Activated CD8-positive, alpha-beta memory T cell treated with anti-CD3 and anti-CD28 coated beads, Interleukin-2, amount 10 ng/mL, durations not matched to agents 7 days and 5 days (primary cell): ENCODE measurements at regions not wholly inside any gene's neighbourhood (a gene's known extent, or its start where the extent isn't known, plus 50 kb on each side); places are given as distances from the start of the nearest gene placed in this dataset.
"Not testable (repeated sequence)": the region's sequence is repeated elsewhere in the genome, so short reads cannot be mapped to it uniquely, and the experiment has no call there.

Source experiments
- ATAC-seq: fragments of 150-1000 bp; cut with Tn5 transposase; one replicate; pipeline ENCODE4 v1.10.0; 2021; ENCODE audit warnings: moderate library complexity
- CTCF ChIA-PET: fragments of 350-600 bp; sonication (Branson Sonifier 250); formaldehyde crosslinking; loops from one replicate; lab custom pipeline; 2021; ENCODE audit warnings: antibody characterized with exemption; lab: Charles Lee
- DNase-seq: peaks from one replicate; pipeline ENCODE4 v3.0.0-alpha.2; 2020
- H3K27ac Mint-ChIP-seq: one replicate; pipeline ENCODE4 v1.8.0; 2021; ENCODE audit warnings: mild to moderate bottlenecking, mixed read lengths
- H3K27me3 Mint-ChIP-seq: one replicate; pipeline ENCODE4 v1.8.0; 2021; ENCODE audit warnings: mixed read lengths
- H3K36me3 Mint-ChIP-seq: one replicate; pipeline ENCODE4 v1.8.0; 2021; ENCODE audit warnings: mild to moderate bottlenecking, mixed read lengths
- H3K4me1 Mint-ChIP-seq: one replicate; pipeline ENCODE4 v1.8.0; 2021; ENCODE audit warnings: mixed read lengths
- H3K4me3 Mint-ChIP-seq: one replicate; pipeline ENCODE4 v1.8.0; 2021; ENCODE audit warnings: mild to moderate bottlenecking, moderate library complexity, mixed read lengths
- H3K9me3 Mint-ChIP-seq: one replicate; pipeline ENCODE4 v1.8.0; 2022; ENCODE audit warnings: low read depth, mixed read lengths

DNA sequence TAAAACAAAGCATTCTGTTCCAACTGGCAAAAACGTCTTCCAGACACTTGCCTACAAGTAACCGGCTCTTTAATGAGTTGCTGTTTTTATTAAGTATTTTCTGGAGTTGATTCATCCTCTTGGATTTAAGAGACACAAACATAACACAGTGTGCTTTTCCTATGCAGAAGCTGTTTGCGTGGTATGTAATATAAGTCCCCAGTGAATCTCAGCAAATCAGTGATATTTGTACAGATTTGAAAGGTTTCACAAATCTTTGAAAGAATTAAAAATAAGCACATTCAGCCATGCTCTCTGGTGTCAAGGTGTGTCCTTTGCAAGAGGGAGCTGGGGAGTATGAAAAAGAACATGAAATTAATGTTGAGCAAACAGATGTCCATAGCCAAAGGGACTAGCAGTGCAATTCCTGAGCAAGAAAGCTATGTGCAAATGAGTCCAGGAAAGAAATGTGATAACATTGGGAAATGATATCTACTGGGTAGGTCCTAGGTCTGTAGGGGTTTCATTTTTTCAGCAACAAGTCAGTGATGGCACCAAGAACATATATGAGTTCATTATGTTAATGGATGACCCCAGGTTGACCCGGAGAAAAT, 170.1 kb upstream of the PHACTR1 start:
- H3K4me3 Mint-ChIP-seq, result no peak overlapping the region
- no peak overlapping the region for H3K27ac Mint-ChIP-seq
- no peaks in the 10 kb centered on the region for H3K9me3 Mint-ChIP-seq
- DNase-seq, result no peak
- H3K36me3 Mint-ChIP-seq, result no peaks in the 10 kb centered on the region
- no peaks in the 10 kb centered on the region for H3K4me1 Mint-ChIP-seq
- ATAC-seq, result no peak
- CTCF ChIA-PET, result interaction anchor here (1.1 kb wide), 1 partner anchor 34 kb away, joined by 3 read pairs; no protein-coding TSS in a partner anchor
- no peaks in the 10 kb centered on the region for H3K27me3 Mint-ChIP-seq

- no peaks in the 10 kb centered on the region for H3K36me3 Mint-ChIP-seq
- H3K4me3 Mint-ChIP-seq, result no peak overlapping the region
- no peak for ATAC-seq
- H3K27me3 Mint-ChIP-seq, result no peaks in the 10 kb centered on the region
- CTCF ChIA-PET, result no interaction called here
- H3K9me3 Mint-ChIP-seq, result no peaks in the 10 kb centered on the region
- no peak for DNase-seq
- H3K4me1 Mint-ChIP-seq, result no peaks in the 10 kb centered on the region
- H3K27ac Mint-ChIP-seq, result no peak overlapping the region
Measured at GRCh38 chr6:12548526-12548925, 168.0 kb upstream of the PHACTR1 start.

DNA sequence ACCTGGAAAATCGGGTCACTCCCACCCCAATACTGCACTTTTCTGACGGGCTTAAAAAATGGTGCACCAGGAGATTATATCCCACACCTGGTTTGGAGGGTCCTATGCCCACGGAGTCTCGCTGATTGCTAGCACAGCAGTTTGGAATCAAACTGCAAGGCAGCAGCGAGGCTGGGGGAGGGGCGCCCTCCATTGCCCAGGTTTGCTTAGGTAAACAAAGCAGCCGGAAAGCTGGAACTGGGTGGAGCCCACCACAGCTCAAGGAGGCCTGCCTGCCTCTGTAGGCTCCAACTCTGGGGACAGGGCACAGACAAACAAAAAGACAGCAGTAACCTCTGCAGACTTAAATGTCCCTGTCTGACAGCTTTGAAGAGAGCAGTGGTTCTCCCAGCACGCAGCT, 167.1 kb upstream of the PHACTR1 start:
- H3K9me3 Mint-ChIP-seq, H3K4me3 Mint-ChIP-seq, DNase-seq, CTCF ChIA-PET, H3K4me1 Mint-ChIP-seq, H3K36me3 Mint-ChIP-seq, ATAC-seq, H3K27me3 Mint-ChIP-seq, H3K27ac Mint-ChIP-seq: not testable (repeated sequence)

DNA sequence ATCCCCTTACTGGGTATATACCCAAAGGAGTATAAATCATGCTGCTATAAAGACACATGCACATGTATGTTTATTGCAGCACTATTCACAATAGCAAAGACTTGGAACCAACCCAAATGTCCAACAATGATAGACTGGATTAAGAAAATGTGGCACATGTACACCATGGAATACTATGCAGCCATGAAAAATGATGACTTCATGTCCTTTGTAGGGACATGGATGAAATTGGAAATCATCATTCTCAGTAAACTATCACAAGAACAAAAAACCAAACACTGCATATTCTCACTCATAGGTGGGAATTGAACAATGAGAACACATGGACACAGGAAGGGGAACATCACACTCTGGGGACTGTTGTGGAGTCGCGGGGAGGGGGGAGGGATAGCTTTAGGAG, 161.7 kb upstream of the PHACTR1 start:
- ATAC-seq, DNase-seq, CTCF ChIA-PET, H3K27me3 Mint-ChIP-seq, H3K4me3 Mint-ChIP-seq, H3K27ac Mint-ChIP-seq, H3K36me3 Mint-ChIP-seq, H3K4me1 Mint-ChIP-seq, H3K9me3 Mint-ChIP-seq: not testable (repeated sequence)

DNA sequence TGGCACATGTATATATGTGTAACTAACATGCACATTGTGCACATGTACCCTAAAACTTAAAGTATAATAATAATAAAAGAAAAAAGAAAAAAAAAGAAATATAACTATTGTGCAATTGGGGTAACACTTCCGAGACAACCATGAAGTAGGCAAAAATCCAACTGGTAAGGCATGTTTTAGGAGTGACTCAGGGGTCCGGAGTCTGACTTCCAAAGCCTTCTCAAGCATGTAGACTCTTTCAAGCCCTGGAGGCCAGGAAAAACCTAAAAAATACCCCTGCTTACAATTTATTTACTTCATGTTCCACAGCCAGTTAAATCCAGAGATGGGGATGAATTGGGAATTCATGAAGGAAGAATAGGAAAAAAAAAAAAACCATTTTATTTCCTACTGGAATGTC, 161.3 kb upstream of the PHACTR1 start:
- H3K9me3 Mint-ChIP-seq, result no peaks in the 10 kb centered on the region
- CTCF ChIA-PET, result no interaction called here
- no peak for DNase-seq
- H3K4me1 Mint-ChIP-seq, result no peaks in the 10 kb centered on the region
- H3K27ac Mint-ChIP-seq, result no peak overlapping the region
- no peak overlapping the region for H3K4me3 Mint-ChIP-seq
- no peaks in the 10 kb centered on the region for H3K36me3 Mint-ChIP-seq
- no peak for ATAC-seq
- H3K27me3 Mint-ChIP-seq, result no peaks in the 10 kb centered on the region

- Mint-ChIP-seq H3K27ac (no peak overlapping the region), H3K27me3 (no peaks in the 10 kb centered on the region), H3K36me3 (no peaks in the 10 kb centered on the region), H3K4me3 (no peak overlapping the region), H3K9me3 (no peaks in the 10 kb centered on the region), H3K4me1 (no peaks in the 10 kb centered on the region)
- CTCF ChIA-PET, result no interaction called here
- ATAC-seq, result no peak
- DNase-seq, result no peak
Measured at GRCh38 chr6:12555781-12556180, 160.8 kb upstream of the PHACTR1 start.

- ATAC-seq, result no peak
- Mint-ChIP-seq H3K9me3 (no peaks in the 10 kb centered on the region), H3K36me3 (no peaks in the 10 kb centered on the region)
Measured at GRCh38 chr6:12557765-12558164, 158.8 kb upstream of the PHACTR1 start.

DNA sequence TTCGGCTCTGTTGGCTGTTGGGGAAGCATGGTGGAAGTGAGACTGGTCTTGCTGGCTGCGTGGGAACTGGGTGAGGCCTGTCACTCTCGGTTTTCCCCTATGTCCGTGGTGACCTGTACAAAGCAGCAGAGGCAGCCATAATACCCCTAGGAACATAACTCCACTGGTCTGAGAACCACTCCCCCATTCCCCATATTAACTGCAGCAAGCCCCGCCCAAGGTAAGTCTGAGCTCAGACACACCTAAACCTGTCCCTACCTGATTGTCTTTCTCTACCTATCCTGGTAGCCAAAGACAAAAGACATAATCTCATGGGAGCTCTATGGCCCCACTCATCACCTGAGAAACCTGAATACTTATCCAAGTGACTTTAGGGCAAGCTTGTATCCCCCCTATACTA, 156.3 kb upstream of the PHACTR1 start:
- no peak for ATAC-seq
- no peaks in the 10 kb centered on the region for H3K36me3 Mint-ChIP-seq
- no peak overlapping the region for H3K4me3 Mint-ChIP-seq
- H3K4me1 Mint-ChIP-seq, result no peaks in the 10 kb centered on the region
- H3K27me3 Mint-ChIP-seq, result no peaks in the 10 kb centered on the region
- CTCF ChIA-PET, result no interaction called here
- H3K9me3 Mint-ChIP-seq, result no peaks in the 10 kb centered on the region
- no peak for DNase-seq
- no peak overlapping the region for H3K27ac Mint-ChIP-seq

More at GRCh38 chr6:12557765-12558164, 158.8 kb upstream of the PHACTR1 start:
- no peak for DNase-seq
- H3K27me3 Mint-ChIP-seq, result no peaks in the 10 kb centered on the region
- no peaks in the 10 kb centered on the region for H3K4me1 Mint-ChIP-seq
- H3K27ac Mint-ChIP-seq, result no peak overlapping the region
- CTCF ChIA-PET, result no interaction called here
- no peak overlapping the region for H3K4me3 Mint-ChIP-seq

- CTCF ChIA-PET, result no interaction called here
- no peak overlapping the region for H3K27ac Mint-ChIP-seq
- DNase-seq (no peak), ATAC-seq (no peak)
- no peak overlapping the region for H3K4me3 Mint-ChIP-seq
- H3K9me3 Mint-ChIP-seq, result no peaks in the 10 kb centered on the region
- H3K27me3 Mint-ChIP-seq, result no peaks in the 10 kb centered on the region
- no peaks in the 10 kb centered on the region for H3K4me1 Mint-ChIP-seq
- no peaks in the 10 kb centered on the region for H3K36me3 Mint-ChIP-seq
Measured at GRCh38 chr6:12566618-12567123, 149.9 kb upstream of the PHACTR1 start.

GRCh38 chr6:12567682-12568081, 148.9 kb upstream of the PHACTR1 start:
- CTCF ChIA-PET, result no interaction called here
- no peak for DNase-seq
- Mint-ChIP-seq H3K4me3 (no peak overlapping the region), H3K9me3 (no peaks in the 10 kb centered on the region), H3K4me1 (no peaks in the 10 kb centered on the region), H3K36me3 (no peaks in the 10 kb centered on the region), H3K27ac (no peak overlapping the region), H3K27me3 (no peaks in the 10 kb centered on the region)
- ATAC-seq, result no peak

- H3K4me3 Mint-ChIP-seq, result no peak overlapping the region
- DNase-seq (no peak), ATAC-seq (no peak)
- no peak overlapping the region for H3K27ac Mint-ChIP-seq
- H3K36me3 Mint-ChIP-seq, result no peaks in the 10 kb centered on the region
- H3K4me1 Mint-ChIP-seq, result no peaks in the 10 kb centered on the region
- H3K27me3 Mint-ChIP-seq, result no peaks in the 10 kb centered on the region
- CTCF ChIA-PET, result no interaction called here
- H3K9me3 Mint-ChIP-seq, result no peaks in the 10 kb centered on the region
Measured at GRCh38 chr6:12569646-12570045, 146.9 kb upstream of the PHACTR1 start.

- ATAC-seq (no peak), DNase-seq (no peak)
- Mint-ChIP-seq H3K36me3 (no peaks in the 10 kb centered on the region), H3K4me1 (no peaks in the 10 kb centered on the region), H3K27me3 (no peaks in the 10 kb centered on the region), H3K4me3 (no peak overlapping the region), H3K27ac (no peak overlapping the region), H3K9me3 (no peaks in the 10 kb centered on the region)
- CTCF ChIA-PET, result no interaction called here
Measured at GRCh38 chr6:12570461-12571030, 146.0 kb upstream of the PHACTR1 start.

DNA sequence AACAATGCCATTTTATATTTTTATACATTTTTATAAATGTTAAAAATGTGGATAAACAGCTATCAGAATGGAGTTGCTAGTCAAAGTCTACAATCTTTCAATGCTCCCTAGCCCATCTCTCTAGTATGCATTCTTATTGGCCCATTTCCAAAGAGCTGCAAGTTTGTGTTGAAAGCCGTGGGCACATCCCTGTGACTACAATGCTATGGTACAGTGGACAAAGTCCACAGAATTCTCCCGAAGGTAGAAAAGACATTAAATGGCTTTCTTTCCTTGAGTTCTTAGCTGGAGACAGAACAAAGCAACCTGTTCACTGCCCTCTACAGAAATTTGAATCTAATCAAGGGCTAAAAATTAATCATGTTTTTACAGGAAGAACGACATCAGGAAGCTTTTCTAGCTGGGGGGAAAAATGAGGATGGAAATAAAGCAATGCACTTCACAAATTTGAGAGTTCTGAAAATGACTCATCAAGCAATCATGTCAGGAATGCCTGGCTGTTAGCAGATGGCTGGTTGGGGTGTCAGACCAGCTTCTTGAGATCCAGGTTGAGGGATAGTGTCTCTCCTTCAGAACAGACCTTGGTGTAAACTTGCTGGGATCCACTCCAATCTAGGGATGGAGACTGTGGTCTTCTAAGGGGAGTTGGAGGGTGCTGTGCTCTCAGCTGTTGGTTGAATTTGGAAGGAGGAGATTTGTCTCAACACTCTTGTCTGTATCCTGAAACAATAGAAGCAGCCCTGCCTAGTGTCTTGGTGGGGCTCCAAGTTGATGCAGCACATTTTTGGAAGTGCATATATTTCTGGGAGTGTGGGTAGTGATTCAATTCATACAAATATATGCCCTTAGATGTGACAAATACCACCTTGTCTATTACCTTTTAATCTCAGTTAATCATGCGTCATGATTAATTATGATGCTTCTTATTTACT, 143.4 kb upstream of the PHACTR1 start:
- Mint-ChIP-seq H3K36me3 (no peaks in the 10 kb centered on the region), H3K27ac (no peak overlapping the region), H3K4me3 (no peak overlapping the region), H3K27me3 (no peaks in the 10 kb centered on the region), H3K4me1 (no peaks in the 10 kb centered on the region), H3K9me3 (no peaks in the 10 kb centered on the region)
- no peak for ATAC-seq
- DNase-seq, result no peak
- CTCF ChIA-PET, result no interaction called here

DNA sequence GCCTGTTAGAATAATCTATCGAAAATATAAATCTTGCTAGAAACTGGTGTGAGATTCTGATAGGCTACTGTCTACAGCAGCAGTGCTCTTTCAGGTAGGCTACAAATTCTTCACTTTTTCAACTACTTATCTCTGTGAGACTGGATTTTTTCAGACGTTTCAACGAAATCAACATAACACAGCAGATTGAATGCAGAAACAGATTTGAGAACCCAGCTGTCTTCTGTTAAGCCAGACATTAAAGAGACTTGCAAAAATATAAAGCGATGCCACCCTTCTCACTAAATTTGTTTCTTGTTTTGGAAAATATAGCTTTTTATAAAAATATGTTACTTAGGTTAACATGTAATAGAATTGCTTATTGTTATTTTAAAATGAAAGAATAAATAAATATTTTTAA, 140.6 kb upstream of the PHACTR1 start:
- H3K36me3 Mint-ChIP-seq, result no peaks in the 10 kb centered on the region
- H3K4me3 Mint-ChIP-seq, result no peak overlapping the region
- no peak overlapping the region for H3K27ac Mint-ChIP-seq
- DNase-seq (no peak), ATAC-seq (no peak)
- no peaks in the 10 kb centered on the region for H3K4me1 Mint-ChIP-seq
- CTCF ChIA-PET, result no interaction called here
- H3K9me3 Mint-ChIP-seq, result no peaks in the 10 kb centered on the region
- H3K27me3 Mint-ChIP-seq, result no peaks in the 10 kb centered on the region
